Thyroid gland (tissue), 4 donors: ENCODE measurements at regions not wholly inside any gene's neighbourhood (a gene's known extent, or its start where the extent isn't known, plus 50 kb on each side); places are given as distances from the start of the nearest gene placed in this dataset.

Experiments
- DNase-seq, 2 donors: peaks; one replicate each; pipeline ENCODE4 v3.0.0-alpha.2; 2019
- H3K27ac ChIP-seq, 3 donors: fragments of 200-600 bp; sonication (generic); 1 replicate in 2 of 3; 2 replicates in 1 of 3; pipeline ENCODE4 v1.5.1; 2016 to 2019; ENCODE audit warnings: mild to moderate bottlenecking in 1 of 3, moderate library complexity in 1 of 3
- H3K27me3 ChIP-seq: fragments of 200-600 bp; sonication (generic); one replicate; pipeline ENCODE4 v1.5.1; 2019
- H3K36me3 ChIP-seq, 2 donors: fragments of 200-600 bp; sonication (generic); one replicate each; pipeline ENCODE4 v1.5.1; 2016 to 2019
- H3K4me1 ChIP-seq, 2 donors: fragments of 200-600 bp; sonication (generic); one replicate each; pipeline ENCODE4 v1.5.1; 2017 to 2019
- H3K4me3 ChIP-seq, 3 donors: fragments of 200-600 bp; sonication (generic); replicated peaks in 1 of 3; 1 replicate in 2 of 3; 2 replicates in 1 of 3; pipeline ENCODE4 v1.5.1; 2016; ENCODE audit warnings: mild to moderate bottlenecking in 1 of 3
- H3K9me3 ChIP-seq: fragments of 200-600 bp; sonication (generic); one replicate; pipeline ENCODE4 v1.5.1; 2017
- CTCF ChIP-seq, 6 experiments: fragments of 200-600 bp in 3 of 6; fragments of 450-650 bp in 3 of 6; sonication (generic) in 3 of 6; IDR thresholded peaks; one replicate each; pipeline ENCODE4 v1.5.1; 2016 to 2019; ENCODE audit warnings: antibody characterized with exemption in 6 of 6, mild to moderate bottlenecking in 2 of 6, inconsistent platforms in 1 of 6, moderate library complexity in 1 of 6
- POLR2A ChIP-seq, 2 donors: fragments of 450-650 bp; IDR thresholded peaks; one replicate each; pipeline ENCODE4 v1.6.1; 2017; ENCODE audit warnings: antibody characterized with exemption in 2 of 2, mild to moderate bottlenecking in 2 of 2, moderate library complexity in 1 of 2
- whole genome bisulfite sequencing, 2 donors: methylation state at CpG; one replicate each; pipeline ENCODE4 v1.1.5; 2017; 5-methylcytosine and 5-hydroxymethylcytosine counted together
- intact Hi-C: fragments of 100-400 bp; cut with DNase I; formaldehyde crosslinking; loops from one replicate; pipeline ENCODE4 v1.15.1; 2023

- Histone ChIP-seq H3K36me3 (no peaks in the 10 kb centered on the region), H3K4me1 (peaks cover 5 to 7% of the 10 kb centered on the region in 2 donors), H3K27me3 (no peaks in the 10 kb centered on the region), H3K4me3 (no peak overlapping the region), H3K9me3 (no peaks in the 10 kb centered on the region), H3K27ac (no peak overlapping the region)
- DNase-seq: no peak
- TF ChIP-seq POLR2A (IDR thresholded peaks at IDR 0.05) (no peak), CTCF (IDR thresholded peaks at IDR 0.05) (no peak)
- 71 to 73% methylated on average over 1 of the region's 1 CpG for WGBS, 2 donors
- intact Hi-C loops: no loop called here
These were observed 530.5 kb downstream of the NTRK2 start for GRCh38 chr9:85199866-85200495.

- TF ChIP-seq POLR2A (IDR thresholded peaks at IDR 0.05): no peak
- TF ChIP-seq CTCF (IDR thresholded peaks at IDR 0.05): no peak
- Histone ChIP-seq H3K9me3 (no peaks in the 10 kb centered on the region), H3K4me3 (no peak overlapping the region), H3K4me1 (peaks cover 0 to 5% of the 10 kb centered on the region in 2 donors), H3K27ac (no peak overlapping the region), H3K36me3 (no peaks in the 10 kb centered on the region), H3K27me3 (no peaks in the 10 kb centered on the region)
- 92 to 95% methylated on average over 4 of the region's 4 CpGs for WGBS, 2 donors
- DNase-seq: no peak
- intact Hi-C loops: no loop called here
These were observed 523.2 kb downstream of the NTRK2 start for GRCh38 chr9:85192750-85193149.

DNA sequence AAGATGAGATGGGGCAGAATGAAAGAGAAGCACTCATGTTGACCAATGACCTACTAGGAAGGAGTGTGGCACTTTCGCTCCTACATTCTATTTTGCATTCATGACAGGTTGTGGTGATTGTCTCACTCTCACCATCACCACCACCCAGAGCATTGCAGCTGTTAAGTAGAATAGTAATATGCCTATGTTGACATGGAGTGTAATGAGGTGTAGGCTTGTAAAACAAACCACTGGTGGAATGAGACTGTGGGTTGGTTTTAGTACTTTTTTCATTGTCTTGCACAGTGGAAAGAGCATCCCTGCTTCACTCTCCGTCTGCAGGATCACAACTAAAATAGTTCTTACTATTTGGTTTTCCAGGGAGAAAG is 516.7 kb downstream of the NTRK2 start:
- no peaks in the 10 kb centered on the region for H3K36me3 ChIP-seq
- no peak for DNase-seq
- no peaks in the 10 kb centered on the region for H3K9me3 ChIP-seq
- H3K27me3 ChIP-seq: no peaks in the 10 kb centered on the region
- H3K4me1 ChIP-seq: no peaks in the 10 kb centered on the region
- H3K27ac ChIP-seq: no peak overlapping the region
- intact Hi-C loops: no loop called here
- H3K4me3 ChIP-seq: no peak overlapping the region
- 84 to 93% methylated on average over 2 of the region's 2 CpGs for WGBS, 2 donors
- no peak for TF ChIP-seq CTCF (IDR thresholded peaks at IDR 0.05)
- no peak for TF ChIP-seq POLR2A (IDR thresholded peaks at IDR 0.05)

- 81 to 96% methylated on average over 3 of the region's 3 CpGs for WGBS, 2 donors
- Histone ChIP-seq H3K27me3 (no peaks in the 10 kb centered on the region), H3K4me1 (no peaks in the 10 kb centered on the region), H3K9me3 (no peaks in the 10 kb centered on the region), H3K4me3 (no peak overlapping the region), H3K36me3 (no peaks in the 10 kb centered on the region), H3K27ac (no peak overlapping the region)
- intact Hi-C loops: no loop called here
- no peak for TF ChIP-seq POLR2A (IDR thresholded peaks at IDR 0.05)
- DNase-seq: no peak
These were observed 516.1 kb downstream of the NTRK2 start for GRCh38 chr9:85185486-85186217.

- intact Hi-C loops: no loop called here
- no peak overlapping the region for H3K27ac ChIP-seq
- H3K9me3 ChIP-seq: no peaks in the 10 kb centered on the region
- WGBS, 2 donors: 84 to 88% methylated on average over 4 of the region's 4 CpGs
- no peaks in the 10 kb centered on the region for H3K36me3 ChIP-seq
- DNase-seq: no peak
- peaks cover 2 to 4% of the 10 kb centered on the region in 2 donors for H3K4me1 ChIP-seq
- no peak overlapping the region for H3K4me3 ChIP-seq
- TF ChIP-seq CTCF (IDR thresholded peaks at IDR 0.05): no peak
- TF ChIP-seq POLR2A (IDR thresholded peaks at IDR 0.05): no peak
- no peaks in the 10 kb centered on the region for H3K27me3 ChIP-seq
These were observed 512.9 kb downstream of the NTRK2 start for GRCh38 chr9:85182383-85182782.
